IMR-90 (cell line): ENCODE measurements at regions not wholly inside any gene's neighbourhood (a gene's known extent, or its start where the extent isn't known, plus 50 kb on each side); places are given as distances from the start of the nearest gene placed in this dataset.

Experiments used
- ATAC-seq: fragments of 200-7000 bp; cut with Tn5 transposase; 2 replicates; pipeline ENCODE4 v1.9.1; 2020; ENCODE audit warnings: low read depth, mild to moderate bottlenecking, moderate library complexity
- BruUV-seq: library from RNA; stranded (reverse); fragments of 400-500 nt; replicated peaks from 2 replicates; lab custom pipeline; 2021; lab: Mats Ljungman, UMichigan
- CTCF ChIA-PET: fragments of 300-600 bp; formaldehyde crosslinking; extraction: SDS; loops from one replicate; lab custom pipeline; 2021; ENCODE audit warnings: antibody characterized with exemption; lab: Yijun Ruan, JAX
- POLR2A ChIA-PET: fragments of 300-600 bp; sonication (Branson Sonifier 250); formaldehyde crosslinking; loops from one replicate; lab custom pipeline; 2022; ENCODE audit warnings: antibody characterized with exemption; ENCODE audit not compliant: unreplicated experiment; lab: Charles Lee
- DNase-seq: peaks from one replicate; pipeline ENCODE4 v3.0.0; 2013
- H2AFZ ChIP-seq: replicated peaks from 2 replicates; pipeline ENCODE3; 2013; ENCODE audit warnings: low read length, mild to moderate bottlenecking; ENCODE audit not compliant: poor library complexity
- H2AK5ac ChIP-seq: 2 replicates; pipeline ENCODE4 v1.6.1; 2013; ENCODE audit warnings: low read depth, low read length, inconsistent platforms
- H2AK9ac ChIP-seq: replicated peaks from 2 replicates; pipeline ENCODE3; 2013; ENCODE audit warnings: mild to moderate bottlenecking, low read depth, low read length, moderate library complexity; ENCODE audit not compliant: poor library complexity
- H2BK120ac ChIP-seq: 2 replicates; pipeline ENCODE4 v1.6.1; 2013; ENCODE audit warnings: low read depth, low read length, inconsistent platforms
- H2BK15ac ChIP-seq: 3 replicates; pipeline ENCODE4 v1.6.1; 2013; ENCODE audit warnings: low read depth, low read length, inconsistent platforms
- H2BK20ac ChIP-seq: 2 replicates; pipeline ENCODE4 v1.6.1; 2013; ENCODE audit warnings: low read depth, mild to moderate bottlenecking, inconsistent platforms, low read length, moderate library complexity
- H2BK5ac ChIP-seq: 2 replicates; pipeline ENCODE4 v1.6.1; 2013; ENCODE audit warnings: mild to moderate bottlenecking, low read depth, low read length, inconsistent platforms; ENCODE audit not compliant: poor library complexity, severe bottlenecking
- H3K14ac ChIP-seq: replicated peaks from 2 replicates; pipeline ENCODE4 v1.6.1; 2013; ENCODE audit warnings: low read depth, low read length, inconsistent platforms
- H3K18ac ChIP-seq: 2 replicates; pipeline ENCODE4 v1.6.1; 2013; ENCODE audit warnings: low read depth, low read length, control low read depth
- H3K23ac ChIP-seq: 2 replicates; pipeline ENCODE4 v1.6.1; 2013; ENCODE audit warnings: low read depth, low read length, inconsistent platforms
- H3K27ac ChIP-seq: 2 replicates; pipeline ENCODE4 v1.5.1; 2013; ENCODE audit warnings: mild to moderate bottlenecking, control low read depth, low read length; ENCODE audit not compliant: insufficient read depth
- H3K27me3 ChIP-seq: 2 replicates; pipeline ENCODE4 v1.6.1; 2013; ENCODE audit warnings: low read length; ENCODE audit not compliant: control insufficient read depth, insufficient read depth
- H3K36me3 ChIP-seq: 2 replicates; pipeline ENCODE4 v1.6.1; 2013; ENCODE audit warnings: low read length, mixed read lengths; ENCODE audit not compliant: control insufficient read depth, insufficient read depth
- H3K4ac ChIP-seq: 2 replicates; pipeline ENCODE4 v1.6.1; 2013; ENCODE audit warnings: low read depth, low read length, inconsistent platforms
- H3K4me1 ChIP-seq: 2 replicates; pipeline ENCODE4 v1.6.1; 2013; ENCODE audit warnings: low read length, mixed read lengths; ENCODE audit not compliant: control insufficient read depth, insufficient read depth
- H3K4me2 ChIP-seq: 2 replicates; pipeline ENCODE4 v1.6.1; 2013; ENCODE audit warnings: low read depth, mild to moderate bottlenecking, control low read depth, low read length, moderate library complexity
- H3K4me3 ChIP-seq: 2 replicates; pipeline ENCODE4 v1.5.1; 2013; ENCODE audit warnings: low read depth, mild to moderate bottlenecking, control low read depth, low read length, moderate library complexity; ENCODE audit not compliant: insufficient read depth
- H3K56ac ChIP-seq: 2 replicates; pipeline ENCODE4 v1.6.1; 2013; ENCODE audit warnings: low read length, inconsistent platforms; ENCODE audit not compliant: insufficient read depth; ENCODE audit errors: extremely low read depth
- H3K79me1 ChIP-seq, 2 experiments: 2 replicates each; pipeline ENCODE4 v1.6.1; 2013; ENCODE audit warnings: low read length in 2 of 2, inconsistent platforms in 1 of 2, low read depth in 1 of 2
- H3K9ac ChIP-seq: 2 replicates; pipeline ENCODE4 v1.6.1; 2013; ENCODE audit warnings: low read depth, low read length, control low read depth
- H3K9me1 ChIP-seq: 2 replicates; pipeline ENCODE4 v1.6.1; 2013; ENCODE audit warnings: low read length, inconsistent platforms; ENCODE audit not compliant: insufficient read depth
- H3K9me3 ChIP-seq: 2 replicates; pipeline ENCODE4 v1.6.1; 2013; ENCODE audit warnings: low read length; ENCODE audit not compliant: control insufficient read depth, insufficient read depth
- H4K20me1 ChIP-seq: 2 replicates; pipeline ENCODE4 v1.6.1; 2013; ENCODE audit warnings: low read length, inconsistent platforms; ENCODE audit not compliant: insufficient read depth
- H4K5ac ChIP-seq: 2 replicates; pipeline ENCODE4 v1.6.1; 2013; ENCODE audit warnings: mild to moderate bottlenecking, low read depth, low read length, control low read depth
- H4K8ac ChIP-seq, 2 experiments: 2 replicates each; pipeline ENCODE4 v1.6.1; 2013; ENCODE audit warnings: low read depth in 2 of 2, low read length in 2 of 2, control low read depth in 1 of 2, inconsistent platforms in 1 of 2
- H4K91ac ChIP-seq: 2 replicates; pipeline ENCODE4 v1.6.1; 2013; ENCODE audit warnings: low read depth, low read length, inconsistent platforms; ENCODE audit not compliant: insufficient read depth
- CEBPB ChIP-seq: IDR thresholded peaks from 2 replicates; pipeline ENCODE4 v1.6.1; 2012; ENCODE audit warnings: low read depth, low read length, improper control_type of control experiment
- CHD1 ChIP-seq: IDR thresholded peaks from 2 replicates; pipeline ENCODE4 v1.6.1; 2012; ENCODE audit warnings: low read depth, low read length, improper control_type of control experiment
- MAFK ChIP-seq: IDR thresholded peaks from 2 replicates; pipeline ENCODE4 v1.6.1; 2012; ENCODE audit warnings: low read depth, low read length, improper control_type of control experiment
- MAZ ChIP-seq: IDR thresholded peaks from 2 replicates; pipeline ENCODE4 v1.6.1; 2012; ENCODE audit warnings: low read depth, mild to moderate bottlenecking, low read length, improper control_type of control experiment, moderate library complexity, borderline replicate concordance
- NFE2L2 ChIP-seq: fragments of 150-350 bp; IDR thresholded peaks from 2 replicates; pipeline ENCODE4 v1.6.1; 2016; ENCODE audit warnings: low read depth, mild to moderate bottlenecking, low read length
- POLR2A ChIP-seq: IDR thresholded peaks from 2 replicates; pipeline ENCODE4 v1.6.1; 2012; ENCODE audit warnings: mild to moderate bottlenecking, low read depth, low read length
- RAD21 ChIP-seq: IDR thresholded peaks from 2 replicates; pipeline ENCODE4 v1.6.1; 2012; ENCODE audit warnings: low read length, improper control_type of control experiment
- RCOR1 ChIP-seq: IDR thresholded peaks from 2 replicates; pipeline ENCODE4 v1.6.1; 2012; ENCODE audit warnings: mild to moderate bottlenecking, low read length, improper control_type of control experiment; ENCODE audit not compliant: insufficient replicate concordance
- RFX5 ChIP-seq: IDR thresholded peaks from 2 replicates; pipeline ENCODE4 v1.8.0; 2012; ENCODE audit warnings: low read depth, mild to moderate bottlenecking, low read length, moderate library complexity
- SMC3 ChIP-seq: fragments of 150-350 bp; IDR thresholded peaks from 2 replicates; pipeline ENCODE4 v1.6.1; 2016; ENCODE audit warnings: low read depth, mild to moderate bottlenecking, antibody characterized with exemption, low read length, moderate library complexity
- dilution Hi-C: fragments of 300-500 bp; cut with HindIII; formaldehyde crosslinking; loops from one replicate; pipeline ENCODE4 v1.14.3; 2018; ENCODE audit warnings: low sequenced_read_pairs; ENCODE audit not compliant: unreplicated experiment
- in situ Hi-C: fragments of 300-500 bp; cut with MboI; formaldehyde crosslinking; loops from 3 replicates; pipeline ENCODE4 v1.14.3; 2019; ENCODE audit warnings: low sequenced_read_pairs, inconsistent platforms, mixed read lengths
- intact Hi-C: fragments of 100-400 bp; cut with micrococcal nuclease; formaldehyde crosslinking; loops from 2 replicates; pipeline ENCODE4 v1.10.0; 2022
- TF ChIP-seq, protein P1 (sequence below): fragments of 150-350 bp; IDR thresholded peaks from 2 replicates; pipeline ENCODE4 v1.6.1; 2017; ENCODE audit warnings: mild to moderate bottlenecking, antibody characterized with exemption, low read length, low read depth
- TF ChIP-seq, protein P2 (sequence below): fragments of 150-350 bp; IDR thresholded peaks from 2 replicates; pipeline ENCODE4 v1.6.1; 2016; ENCODE audit warnings: low read depth, mild to moderate bottlenecking, low read length, moderate library complexity, borderline replicate concordance

DNA sequence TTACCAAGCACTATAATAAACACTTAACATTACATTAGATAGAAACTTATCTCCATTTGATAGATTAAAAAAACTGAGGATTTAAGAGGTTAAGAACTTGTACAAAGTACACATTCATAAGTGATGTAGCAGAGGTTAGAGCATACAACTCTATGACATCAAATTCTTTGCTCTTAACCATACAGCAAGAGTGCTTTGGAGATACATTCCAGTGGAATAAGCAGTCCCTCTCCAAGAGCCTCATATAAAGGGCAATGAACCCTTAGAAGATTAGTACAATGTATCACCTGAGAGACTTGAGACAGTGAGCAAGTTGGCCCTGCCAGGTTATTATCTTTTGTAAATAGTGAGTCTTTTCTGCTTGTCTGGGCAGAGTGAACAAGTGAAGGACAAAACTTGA, 600.4 kb upstream of the CT83 start:
- DNase-seq (no peak), ATAC-seq (no peak)
- no TSS peak for BruUV-seq
- no peak overlapping the region for H2AK5ac ChIP-seq
- H3K27ac ChIP-seq: no peak overlapping the region
- H3K23ac ChIP-seq: no peak overlapping the region
- no peak overlapping the region for H3K14ac ChIP-seq
- no peak overlapping the region for H3K9ac ChIP-seq
- no peak overlapping the region for H3K4me2 ChIP-seq
- H4K91ac ChIP-seq: no peak overlapping the region
- POLR2A ChIA-PET: no interaction called here
- H4K5ac ChIP-seq: no peak overlapping the region
- no peaks in the 10 kb centered on the region for H4K20me1 ChIP-seq
- no peak overlapping the region for H2AK9ac ChIP-seq
- no peaks in the 10 kb centered on the region for H3K27me3 ChIP-seq
- no peak overlapping the region for H2BK5ac ChIP-seq
- H3K18ac ChIP-seq: no peak overlapping the region
- no peak overlapping the region for H3K4me3 ChIP-seq
- intact Hi-C loops: no loop called here
- no peak for TF ChIP-seq RFX5
- no peak for TF ChIP-seq CEBPB
- TF ChIP-seq RCOR1: no peak
- TF ChIP-seq CHD1: no peak
- TF ChIP-seq MAFK: no peak
- no peak for TF ChIP-seq POLR2A
- TF ChIP-seq RAD21: no peak
- TF ChIP-seq, protein P1, sequence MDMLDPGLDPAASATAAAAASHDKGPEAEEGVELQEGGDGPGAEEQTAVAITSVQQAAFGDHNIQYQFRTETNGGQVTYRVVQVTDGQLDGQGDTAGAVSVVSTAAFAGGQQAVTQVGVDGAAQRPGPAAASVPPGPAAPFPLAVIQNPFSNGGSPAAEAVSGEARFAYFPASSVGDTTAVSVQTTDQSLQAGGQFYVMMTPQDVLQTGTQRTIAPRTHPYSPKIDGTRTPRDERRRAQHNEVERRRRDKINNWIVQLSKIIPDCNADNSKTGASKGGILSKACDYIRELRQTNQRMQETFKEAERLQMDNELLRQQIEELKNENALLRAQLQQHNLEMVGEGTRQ: no peak
- TF ChIP-seq NFE2L2: no peak
- no peak for TF ChIP-seq SMC3
- TF ChIP-seq, protein P2, sequence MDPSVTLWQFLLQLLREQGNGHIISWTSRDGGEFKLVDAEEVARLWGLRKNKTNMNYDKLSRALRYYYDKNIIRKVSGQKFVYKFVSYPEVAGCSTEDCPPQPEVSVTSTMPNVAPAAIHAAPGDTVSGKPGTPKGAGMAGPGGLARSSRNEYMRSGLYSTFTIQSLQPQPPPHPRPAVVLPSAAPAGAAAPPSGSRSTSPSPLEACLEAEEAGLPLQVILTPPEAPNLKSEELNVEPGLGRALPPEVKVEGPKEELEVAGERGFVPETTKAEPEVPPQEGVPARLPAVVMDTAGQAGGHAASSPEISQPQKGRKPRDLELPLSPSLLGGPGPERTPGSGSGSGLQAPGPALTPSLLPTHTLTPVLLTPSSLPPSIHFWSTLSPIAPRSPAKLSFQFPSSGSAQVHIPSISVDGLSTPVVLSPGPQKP: no peak
- no peak for TF ChIP-seq MAZ
- no peaks in the 10 kb centered on the region for H3K4me1 ChIP-seq
- H2AFZ ChIP-seq: no peak overlapping the region
- no peaks in the 10 kb centered on the region for H3K9me1 ChIP-seq
- no peaks in the 10 kb centered on the region for H3K9me3 ChIP-seq
- H3K79me1 ChIP-seq: no peaks in the 10 kb centered on the region
- no peak overlapping the region for H2BK120ac ChIP-seq
- dilution Hi-C loops: no loop called here
- H2BK15ac ChIP-seq: no peak overlapping the region
- no peaks in the 10 kb centered on the region for H3K36me3 ChIP-seq
- no peak overlapping the region for H4K8ac ChIP-seq
- H2BK20ac ChIP-seq: no peak overlapping the region
- no peak overlapping the region for H3K56ac ChIP-seq
- CTCF ChIA-PET: no interaction called here
- H3K4ac ChIP-seq: no peak overlapping the region
- in situ Hi-C loops: no loop called here
